H1 (cell line): ENCODE measurements at regions not wholly inside any gene's neighbourhood (a gene's known extent, or its start where the extent isn't known, plus 50 kb on each side); places are given as distances from the start of the nearest gene placed in this dataset.

Source experiments
- CTCF ChIA-PET: fragments of 300-600 bp; sonication (Branson Sonifier 250); formaldehyde crosslinking; loops from one replicate; lab custom pipeline; 2021; ENCODE audit not compliant: partially characterized antibody; lab: Charles Lee
- POLR2A ChIA-PET: fragments of 300-600 bp; sonication (Branson Sonifier 250); formaldehyde crosslinking; loops from one replicate; lab custom pipeline; 2021; ENCODE audit warnings: inconsistent platforms; ENCODE audit not compliant: partially characterized antibody; lab: Charles Lee
- DNase-seq, 2 experiments: peaks; one replicate each; pipeline versions ENCODE4 v3.0.0 to v3.0.0-alpha.2; 2010 to 2022; ENCODE audit warnings: low spot score in 2 of 2, low read depth in 1 of 2, mixed read lengths in 1 of 2
- FAIRE-seq: peaks from 2 replicates; lab custom pipeline; 2011; peaks lifted over from hg19 to GRCh38; lab: Jason Lieb, UNC
- H2AFZ ChIP-seq: 2 replicates; pipeline ENCODE4 v1.8.1; 2012; ENCODE audit warnings: low read length, inconsistent platforms
- H2AK5ac ChIP-seq: 2 replicates; pipeline ENCODE4 v1.6.1; 2013; ENCODE audit warnings: low read depth, low read length
- H2BK120ac ChIP-seq: replicated peaks from 2 replicates; pipeline ENCODE3; 2013; ENCODE audit warnings: low read depth, low read length, inconsistent platforms
- H2BK12ac ChIP-seq: 2 replicates; pipeline ENCODE4 v1.6.1; 2013; ENCODE audit warnings: low read depth, low read length
- H2BK15ac ChIP-seq: 2 replicates; pipeline ENCODE4 v1.6.1; 2013; ENCODE audit warnings: low read length
- H2BK20ac ChIP-seq: 2 replicates; pipeline ENCODE4 v1.6.1; 2013; ENCODE audit warnings: low read length
- H2BK5ac ChIP-seq: 2 replicates; pipeline ENCODE4 v1.6.1; 2013; ENCODE audit warnings: low read depth, low read length
- H3K14ac ChIP-seq: 2 replicates; pipeline ENCODE4 v1.6.1; 2013; ENCODE audit warnings: inconsistent platforms; ENCODE audit not compliant: insufficient read length
- H3K18ac ChIP-seq: 2 replicates; pipeline ENCODE4 v1.6.1; 2013; ENCODE audit warnings: low read length; ENCODE audit errors: extremely low read depth
- H3K23ac ChIP-seq: 2 replicates; pipeline ENCODE4 v1.6.1; 2013; ENCODE audit warnings: inconsistent platforms; ENCODE audit not compliant: insufficient read length
- H3K23me2 ChIP-seq: 2 replicates; pipeline ENCODE4 v1.6.1; 2013; ENCODE audit warnings: low read depth, low read length
- H3K27ac ChIP-seq: 2 replicates; pipeline ENCODE4 v1.6.1; 2011; ENCODE audit warnings: low read depth, low read length, inconsistent platforms
- H3K27me3 ChIP-seq, 4 experiments: replicated peaks in 1 of 4; 1 replicate in 1 of 4; 2 replicates in 3 of 4; pipeline versions ENCODE4 v1.6.1 to v1.8.1; 2011 to 2013; ENCODE audit warnings: low read length in 3 of 4, mild to moderate bottlenecking in 3 of 4, inconsistent platforms in 2 of 4, mixed read lengths in 2 of 4, moderate library complexity in 1 of 4; ENCODE audit not compliant: control insufficient read depth in 3 of 4, insufficient read depth in 3 of 4; ENCODE audit errors: extremely low read depth in 1 of 4
- H3K36me3 ChIP-seq, 4 experiments: 2 replicates each; pipeline versions ENCODE4 v1.6.1 to v1.8.1; 2011 to 2013; ENCODE audit warnings: mild to moderate bottlenecking in 4 of 4, low read length in 3 of 4, moderate library complexity in 2 of 4, control low read depth in 1 of 4, inconsistent platforms in 1 of 4; ENCODE audit not compliant: insufficient read depth in 4 of 4, control insufficient read depth in 2 of 4
- H3K4ac ChIP-seq: replicated peaks from 2 replicates; pipeline ENCODE3; 2013; ENCODE audit warnings: low read length, low read depth, mixed read lengths, inconsistent platforms; ENCODE audit not compliant: insufficient read length
- H3K4me1 ChIP-seq, 4 experiments: replicated peaks in 1 of 4; 1 replicate in 1 of 4; 2 replicates in 3 of 4; pipeline versions ENCODE4 v1.6.1 to v1.8.1; 2011 to 2013; ENCODE audit warnings: low read length in 3 of 4, inconsistent platforms in 2 of 4, mixed read lengths in 1 of 4; ENCODE audit not compliant: insufficient read depth in 4 of 4, control insufficient read depth in 3 of 4
- H3K4me2 ChIP-seq, 2 experiments: 2 replicates each; pipeline versions ENCODE4 v1.6.1 to v1.8.1; 2011 to 2013; ENCODE audit warnings: low read depth in 2 of 2, low read length in 2 of 2, control low read depth in 1 of 2, inconsistent platforms in 1 of 2, mild to moderate bottlenecking in 1 of 2; ENCODE audit not compliant: insufficient read depth in 1 of 2
- H3K4me3 ChIP-seq, 4 experiments: fragments of 200-600, 300-600 bp in 1 of 4; sonication (generic), shearing (Covaris generic), sonication (Bioruptor Twin) in 1 of 4; 2 replicates each; pipeline versions ENCODE4 v1.5.1 to v1.8.1; 2011 to 2016; ENCODE audit warnings: low read length in 4 of 4, low read depth in 3 of 4, control low read depth in 2 of 4, inconsistent platforms in 2 of 4, mild to moderate bottlenecking in 2 of 4, mixed read lengths in 1 of 4, moderate library complexity in 1 of 4; ENCODE audit not compliant: insufficient read depth in 2 of 4; ENCODE audit errors: extremely low read depth in 1 of 4
- H3K56ac ChIP-seq: replicated peaks from 2 replicates; pipeline ENCODE3; 2013; ENCODE audit warnings: low read depth, mild to moderate bottlenecking, mixed read lengths, low read length, inconsistent platforms; ENCODE audit not compliant: insufficient read length
- H3K79me1 ChIP-seq: 2 replicates; pipeline ENCODE4 v1.6.1; 2013; ENCODE audit warnings: low read depth, low read length, control low read depth
- H3K79me2 ChIP-seq, 2 experiments: 2 replicates each; pipeline versions ENCODE4 v1.6.1 to v1.8.1; 2012 to 2013; ENCODE audit warnings: low read length in 2 of 2, mild to moderate bottlenecking in 2 of 2, inconsistent platforms in 1 of 2; ENCODE audit not compliant: insufficient read depth in 2 of 2, control insufficient read depth in 1 of 2
- H3K9ac ChIP-seq, 4 experiments: replicated peaks in 1 of 4; 1 replicate in 1 of 4; 2 replicates in 3 of 4; pipeline versions ENCODE4 v1.6.1 to v1.8.1; 2011 to 2013; ENCODE audit warnings: low read depth in 3 of 4, low read length in 3 of 4, control low read depth in 2 of 4, mild to moderate bottlenecking in 2 of 4, moderate library complexity in 2 of 4, inconsistent platforms in 1 of 4; ENCODE audit errors: extremely low read depth in 1 of 4
- H3K9me3 ChIP-seq, 2 experiments: 2 replicates each; pipeline versions ENCODE4 v1.6.1 to v1.8.1; 2012 to 2013; ENCODE audit warnings: mild to moderate bottlenecking in 2 of 2, moderate library complexity in 2 of 2, control low read depth in 1 of 2, inconsistent platforms in 1 of 2, low read depth in 1 of 2, low read length in 1 of 2, mixed read lengths in 1 of 2; ENCODE audit not compliant: insufficient read depth in 2 of 2
- H4K20me1 ChIP-seq, 2 experiments: replicated peaks in 1 of 2; 2 replicates each; pipeline versions ENCODE3 to v1.8.1; 2011 to 2013; ENCODE audit warnings: inconsistent platforms in 2 of 2, low read length in 2 of 2, mild to moderate bottlenecking in 1 of 2; ENCODE audit not compliant: insufficient read depth in 2 of 2, control insufficient read depth in 1 of 2
- H4K5ac ChIP-seq: 2 replicates; pipeline ENCODE4 v1.6.1; 2013; ENCODE audit warnings: low read length, low read depth, mixed read lengths, inconsistent platforms; ENCODE audit not compliant: insufficient read length
- H4K8ac ChIP-seq: 2 replicates; pipeline ENCODE4 v1.8.0; 2013; ENCODE audit warnings: mild to moderate bottlenecking, moderate library complexity, low read length, inconsistent platforms; ENCODE audit not compliant: insufficient read depth; ENCODE audit errors: extremely low read depth
- H4K91ac ChIP-seq: replicated peaks from 2 replicates; pipeline ENCODE3; 2013; ENCODE audit warnings: low read length, mixed read lengths, inconsistent platforms; ENCODE audit not compliant: insufficient read length
- CEBPB ChIP-seq: IDR thresholded peaks from 2 replicates; pipeline ENCODE4 v1.6.1; 2012; ENCODE audit warnings: low read depth, low read length
- CHD1 ChIP-seq: IDR thresholded peaks from 2 replicates; pipeline ENCODE4 v1.6.1; 2012; ENCODE audit warnings: low read depth, low read length, improper control_type of control experiment
- CHD2 ChIP-seq: IDR thresholded peaks from 2 replicates; pipeline ENCODE4 v1.6.1; 2012; ENCODE audit warnings: low read length, improper control_type of control experiment
- EZH2 ChIP-seq: fragments of 200-600 bp; sonication (generic); IDR thresholded peaks from 2 replicates; pipeline ENCODE4 v1.7.1; 2012; ENCODE audit warnings: low read depth, mild to moderate bottlenecking, moderate library complexity, low read length, inconsistent platforms; ENCODE audit not compliant: severe bottlenecking
- GTF2F1 ChIP-seq: IDR thresholded peaks from 2 replicates; pipeline ENCODE4 v1.6.1; 2012; ENCODE audit warnings: low read depth, low read length, improper control_type of control experiment, borderline replicate concordance
- KDM5A ChIP-seq: fragments of 200-600 bp; IDR thresholded peaks from 2 replicates; pipeline ENCODE4 v1.7.1; 2012; ENCODE audit warnings: mild to moderate bottlenecking, low read length, inconsistent platforms, mixed read lengths
- MAFK ChIP-seq: IDR thresholded peaks from 2 replicates; pipeline ENCODE4 v1.6.1; 2012; ENCODE audit warnings: low read depth, mild to moderate bottlenecking, improper control_type of control experiment, low read length
- MAX ChIP-seq: IDR thresholded peaks from 2 replicates; pipeline ENCODE4 v1.6.1; 2012; ENCODE audit warnings: inconsistent platforms
- RBBP5 ChIP-seq: IDR thresholded peaks from 2 replicates; pipeline ENCODE4 v1.7.1; 2012; ENCODE audit warnings: low read depth, mild to moderate bottlenecking, inconsistent platforms, low read length, moderate library complexity, borderline replicate concordance
- SIX5 ChIP-seq: IDR thresholded peaks from 2 replicates; pipeline ENCODE4 v1.6.1; 2011; ENCODE audit warnings: mild to moderate bottlenecking, low read depth, low read length
- SP2 ChIP-seq: IDR thresholded peaks from 2 replicates; pipeline ENCODE4 v1.6.1; 2012; ENCODE audit warnings: mild to moderate bottlenecking, low read length, inconsistent platforms
- TAF1 ChIP-seq: IDR thresholded peaks from 2 replicates; pipeline ENCODE4 v1.6.1; 2011; ENCODE audit warnings: mild to moderate bottlenecking, low read depth, low read length
- TAF7 ChIP-seq: optimal IDR thresholded peaks from 2 replicates; pipeline ENCODE3; 2011; ENCODE audit warnings: low read depth, mild to moderate bottlenecking, inconsistent platforms, low read length, moderate library complexity, borderline replicate concordance
- WGBS, 2 experiments: shearing (Covaris generic) in 1 of 2; methylation state at CpG; one replicate each; pipeline versions ENCODE4 v1.1.6 to v1.1.7; 2013 to 2015; ENCODE audit warnings: low lambda C conversion rate in 2 of 2, mixed read lengths in 2 of 2, inconsistent platforms in 1 of 2, low coverage in 1 of 2, missing lambda C conversion rate in 1 of 2; ENCODE audit not compliant: insufficient replicate concordance in 2 of 2, insufficient coverage in 1 of 2, insufficient read length in 1 of 2; ENCODE audit errors: extremely low coverage in 1 of 2, missing lambda C conversion rate in 1 of 2; 5-methylcytosine and 5-hydroxymethylcytosine counted together

GRCh38 chr2:12330916-12331315 is 385.8 kb upstream of the TRIB2 start:
- no peak overlapping the region for H4K91ac ChIP-seq
- no peak overlapping the region for H3K56ac ChIP-seq
- TF ChIP-seq KDM5A: no peak
- no peak for TF ChIP-seq RBBP5
- TF ChIP-seq CHD1: no peak
- no peak for TF ChIP-seq CHD2
- TF ChIP-seq TAF1: no peak
- no peak for TF ChIP-seq MAX
- TF ChIP-seq SIX5: no peak
- no peak for TF ChIP-seq EZH2
- TF ChIP-seq SP2: no peak
- no peak for TF ChIP-seq MAFK
- TF ChIP-seq CEBPB: no peak
- TF ChIP-seq TAF7: no peak
- TF ChIP-seq GTF2F1: no peak
- no peak overlapping the region for H2AFZ ChIP-seq
- H2BK15ac ChIP-seq: no peak overlapping the region
- H4K5ac ChIP-seq: no peak overlapping the region
- no peak overlapping the region for H3K14ac ChIP-seq
- DNase-seq (no peak), FAIRE-seq (no peak)
- H3K79me2 ChIP-seq: no peaks in the 10 kb centered on the region
- H2BK5ac ChIP-seq: no peak overlapping the region
- H3K27ac ChIP-seq: no peak overlapping the region
- no peak overlapping the region for H3K4me2 ChIP-seq
- H3K23ac ChIP-seq: no peak overlapping the region
- no peak overlapping the region for H2BK12ac ChIP-seq
- no peaks in the 10 kb centered on the region for H4K20me1 ChIP-seq
- no peak overlapping the region for H3K18ac ChIP-seq
- no peak overlapping the region for H2BK20ac ChIP-seq
- no peak overlapping the region for H3K4ac ChIP-seq
- H4K8ac ChIP-seq: no peak overlapping the region
- no peaks in the 10 kb centered on the region for H3K36me3 ChIP-seq
- no peak overlapping the region for H3K4me3 ChIP-seq
- no peak overlapping the region for H2BK120ac ChIP-seq
- CTCF ChIA-PET: interaction anchor here (1.1 to 1.3 kb wide), 2 partner anchors 10 to 19 kb away, joined by 3 read pairs; no protein-coding TSS in a partner anchor
- H3K23me2 ChIP-seq: no peaks in the 10 kb centered on the region; the same call in 1 of the 2 replicates
- H3K27me3 ChIP-seq: no peaks in the 10 kb centered on the region
- H2AK5ac ChIP-seq: no peak overlapping the region
- H3K9me3 ChIP-seq: no peaks in the 10 kb centered on the region
- H3K79me1 ChIP-seq: no peaks in the 10 kb centered on the region
- H3K9ac ChIP-seq: no peak overlapping the region
- H3K4me1 ChIP-seq: no peaks in the 10 kb centered on the region
- WGBS, 2 experiments: 91% methylated on average over 3 of the region's 3 CpGs; no CpG with 5 or more reads in 1 of the 2 experiments
- POLR2A ChIA-PET: no interaction called here
